ENCODE measurements at regions not wholly inside any gene's neighbourhood (a gene's known extent, or its start where the extent isn't known, plus 50 kb on each side); places are given as distances from the start of the nearest gene placed in this dataset.
A peak's percentile ranks its signal among the peaks of the same experiment; 100 is the strongest.

DNA sequence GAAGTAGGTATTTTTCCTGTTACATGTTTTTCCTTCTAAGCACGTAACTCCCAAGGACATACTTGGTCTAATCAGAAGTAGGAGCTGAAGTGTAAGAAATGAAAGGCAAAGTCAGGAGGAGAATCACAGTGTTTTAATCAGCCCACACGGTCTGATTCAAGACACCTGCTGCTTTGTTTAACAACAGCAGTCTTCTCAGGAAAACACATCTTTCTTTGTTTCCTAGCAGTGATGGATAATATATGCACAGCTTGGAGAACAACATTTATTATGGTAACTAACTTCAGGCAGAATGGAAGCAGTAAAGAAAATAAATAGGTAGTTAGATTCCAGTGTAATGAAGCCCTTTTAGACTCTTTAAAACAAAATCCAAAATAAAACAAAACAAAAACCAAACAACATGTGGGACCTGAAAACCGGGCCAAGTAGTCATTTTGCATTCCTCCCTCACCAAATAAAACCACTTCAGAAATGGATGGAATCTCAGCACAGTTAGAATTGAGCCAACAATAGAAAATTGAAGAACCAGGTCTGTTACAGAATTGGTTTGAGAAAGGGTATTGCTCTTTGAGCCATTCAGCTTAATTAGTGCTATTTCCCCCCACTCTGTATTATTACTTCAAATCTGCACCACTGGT is 61.1 kb upstream of the UGP2 start:
- DNase-seq (ENCODE audit: low read depth), result no peak

DNA sequence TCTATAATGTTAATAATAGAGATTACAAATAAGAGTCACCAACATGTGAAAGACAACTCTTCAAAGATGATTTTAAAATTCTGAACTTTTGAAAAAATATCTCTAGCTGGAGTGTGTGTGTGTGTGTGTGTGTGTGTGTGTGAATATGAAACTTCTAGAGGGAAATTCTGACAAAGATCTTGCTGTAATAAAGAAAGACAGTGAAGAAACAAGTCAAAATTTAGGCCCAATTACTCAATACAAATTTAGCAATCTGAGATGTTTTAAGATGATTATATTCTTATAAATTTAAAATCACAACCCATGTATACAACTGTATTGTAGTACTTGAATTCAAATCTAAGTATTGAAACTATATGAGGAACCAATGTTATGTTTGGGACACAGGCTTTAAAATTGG is 57.2 kb upstream of the UGP2 start:
- no peak for DNase-seq (ENCODE audit: low read depth)

DNA sequence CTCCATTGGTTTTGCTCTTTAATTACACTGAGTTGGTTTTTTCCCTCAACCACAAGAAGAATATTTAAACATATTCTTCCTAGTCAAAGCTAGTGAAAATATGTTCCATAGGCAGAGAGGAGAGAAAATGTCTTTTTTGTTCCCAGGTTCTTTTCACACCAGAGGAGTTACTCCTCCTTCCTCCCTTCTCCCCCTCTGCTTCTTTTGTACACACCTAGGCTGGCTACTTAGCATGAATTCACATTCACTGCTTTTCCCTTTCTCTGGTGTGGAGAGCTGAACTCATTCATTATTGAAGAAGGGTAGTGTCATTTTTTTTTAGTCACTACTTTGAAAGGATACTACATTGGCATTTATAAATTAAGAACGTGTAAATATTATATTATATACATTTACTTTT is 56.6 kb upstream of the UGP2 start:
- DNase-seq (ENCODE audit: low read depth), result no peak

DNA sequence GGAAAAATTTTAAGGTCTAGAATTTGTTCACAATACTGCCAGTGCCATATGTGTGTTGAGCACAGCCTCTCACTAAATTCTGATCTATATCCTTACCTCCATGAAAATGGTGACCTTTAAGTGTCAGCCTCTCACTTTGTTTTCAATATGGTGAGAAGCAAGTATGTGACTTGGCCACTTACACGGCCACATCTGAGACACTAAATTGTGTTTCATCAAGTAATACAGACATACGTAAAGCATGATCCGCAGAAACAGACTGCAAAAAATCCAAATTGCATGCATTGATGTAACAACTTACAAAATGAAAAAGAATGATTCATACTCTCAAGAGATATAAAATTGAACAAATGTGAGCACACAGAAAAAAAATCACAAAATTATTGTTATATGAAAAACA is 55.2 kb upstream of the UGP2 start:
- no peak for DNase-seq (ENCODE audit: low read depth)

DNA sequence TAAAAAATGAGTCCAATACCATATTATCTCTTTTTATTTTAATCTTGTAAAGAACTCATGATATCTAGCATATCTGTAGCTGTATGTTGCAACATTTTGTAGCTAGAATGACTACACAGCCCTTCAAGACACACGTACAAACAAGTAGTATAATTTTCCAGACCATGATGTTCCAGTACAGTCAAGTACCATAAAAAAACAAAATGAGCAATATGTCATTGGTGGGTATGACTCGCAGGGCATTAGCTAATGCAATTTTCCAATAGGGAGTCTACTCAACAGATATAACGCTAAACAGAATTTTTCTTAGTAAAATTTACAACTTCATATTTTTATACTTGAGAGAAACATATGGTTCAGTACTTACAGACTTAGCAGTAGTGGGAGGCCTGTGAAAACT is 53.6 kb upstream of the UGP2 start:
- DNase-seq (ENCODE audit: low read depth), result peak; percentile 48

DNA sequence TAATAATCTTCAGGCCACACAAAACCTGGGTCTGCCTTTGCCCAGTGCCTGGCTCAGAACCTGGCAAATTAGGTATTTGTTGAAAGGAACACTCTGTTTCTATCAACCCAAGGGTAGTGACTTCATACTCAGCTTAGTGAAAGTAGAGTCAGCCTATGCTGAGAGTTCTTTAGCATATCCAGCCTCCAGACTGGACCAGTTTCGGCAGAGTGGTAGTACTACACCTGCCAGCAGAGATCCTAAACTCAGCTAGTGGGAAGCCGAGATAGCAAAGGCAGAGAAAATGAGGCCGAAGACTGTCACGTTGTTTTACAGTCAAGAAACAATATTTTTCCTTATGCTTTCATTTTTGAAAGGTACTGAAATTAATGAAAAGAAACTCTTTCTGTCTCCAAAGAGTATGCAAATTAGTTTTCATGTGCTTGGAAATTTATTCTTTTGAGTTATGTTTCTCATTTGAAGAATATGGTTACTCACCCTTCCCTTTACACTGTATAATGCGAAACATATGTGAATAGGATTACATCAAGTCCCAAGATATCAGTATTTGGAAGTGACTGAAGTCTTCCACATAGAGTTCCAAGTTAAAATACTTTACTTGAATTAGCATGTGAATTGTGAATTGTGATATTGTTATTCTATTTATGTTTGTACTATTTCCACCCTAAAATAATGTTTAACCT is 52.2 kb upstream of the UGP2 start:
- DNase-seq (ENCODE audit: low read depth), result no peak

DNA sequence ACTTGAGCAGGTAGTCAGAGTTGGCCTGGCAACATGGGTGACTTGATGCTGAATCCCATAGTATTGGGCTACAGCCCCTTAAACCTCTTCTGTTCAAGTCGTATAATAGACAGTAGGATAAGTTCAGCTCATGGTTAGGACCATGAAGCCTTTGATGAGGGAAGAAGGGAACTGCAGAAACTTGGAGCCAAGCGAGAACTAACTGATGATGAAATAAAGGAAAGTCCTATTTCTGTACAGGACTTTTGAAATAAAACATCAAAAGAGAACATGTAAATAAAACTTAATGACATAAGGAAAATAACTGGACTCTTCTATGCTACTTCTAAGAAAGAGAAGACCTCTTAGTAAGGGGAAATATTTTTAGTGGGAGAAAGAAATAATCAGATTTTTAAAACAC is 51.2 kb upstream of the UGP2 start:
- DNase-seq (ENCODE audit: low read depth), result no peak

DNA sequence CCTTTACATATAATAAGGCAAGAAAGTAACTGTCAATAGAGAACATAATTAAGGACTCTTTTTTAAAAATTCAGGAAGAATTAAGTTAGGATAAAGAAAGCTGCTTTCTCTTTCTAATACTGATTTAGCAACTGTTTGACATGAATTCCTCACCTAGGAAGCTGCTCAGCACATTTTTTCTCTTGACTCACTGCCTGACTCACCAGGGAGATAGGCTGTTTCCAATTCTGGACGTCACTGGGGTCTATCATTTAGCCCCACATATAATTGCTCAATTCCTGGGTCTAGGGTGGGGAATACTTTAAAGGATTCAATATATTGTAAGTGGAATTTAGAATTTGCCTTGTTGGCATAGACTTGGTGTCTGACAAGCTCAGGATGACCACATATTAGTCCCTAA is 50.8 kb upstream of the UGP2 start:
- peak; percentile 76 for DNase-seq (ENCODE audit: low read depth)

DNA sequence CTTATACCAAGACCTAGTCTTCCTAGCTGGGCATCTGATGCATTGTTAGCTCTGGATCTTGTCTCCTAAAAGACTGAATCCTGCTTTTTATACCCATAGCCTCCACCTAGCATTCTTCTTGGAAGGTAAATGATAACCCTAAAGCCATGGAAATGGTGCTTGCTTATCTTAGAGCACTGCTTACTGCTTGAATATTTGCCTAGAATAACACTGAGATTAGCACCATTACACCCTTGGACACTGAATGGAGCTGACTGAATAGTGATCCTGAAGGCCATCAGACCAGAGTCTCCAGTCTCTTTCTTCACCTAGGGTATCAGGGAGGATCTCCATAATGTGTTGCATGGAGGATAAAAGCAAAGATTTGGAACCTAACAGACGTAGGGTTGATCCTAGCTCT is 50.3 kb upstream of the UGP2 start:
- DNase-seq (ENCODE audit: low read depth), result no peak

All from non-pigmented ciliary epithelial cell (primary cell).